Fibroblast of the aortic adventitia (primary cell): ENCODE measurements at regions not wholly inside any gene's neighbourhood (a gene's known extent, or its start where the extent isn't known, plus 50 kb on each side); places are given as distances from the start of the nearest gene placed in this dataset.

Source experiments
- DNase-seq: peaks from one replicate; pipeline ENCODE4 v3.0.0-alpha.2; 2010; ENCODE audit warnings: low read depth
- H3K4me3 ChIP-seq: 2 replicates; pipeline ENCODE4 v1.5.1; 2011; ENCODE audit warnings: low read depth, mild to moderate bottlenecking, control low read depth, low read length, moderate library complexity
- CTCF ChIP-seq: IDR thresholded peaks from 2 replicates; pipeline ENCODE4 v1.5.1; 2011; ENCODE audit warnings: mild to moderate bottlenecking, low read length, control low read depth, inconsistent platforms; ENCODE audit not compliant: insufficient read depth

- DNase-seq = no peak
- no peak overlapping the region for H3K4me3 ChIP-seq
- no peak for TF ChIP-seq CTCF
Observed at GRCh38 chr11:15805726-15806125, 550.6 kb downstream of the SOX6 start.

- DNase-seq = peak; percentile 40
- H3K4me3 ChIP-seq = no peak overlapping the region
- no peak for TF ChIP-seq CTCF
Observed at GRCh38 chr11:15806217-15806616, 550.1 kb downstream of the SOX6 start.

- TF ChIP-seq CTCF = no peak
- no peak for DNase-seq
- no peak overlapping the region for H3K4me3 ChIP-seq
Observed at GRCh38 chr11:15807827-15808226, 548.5 kb downstream of the SOX6 start.

- no peak for DNase-seq
- H3K4me3 ChIP-seq = no peak overlapping the region
- TF ChIP-seq CTCF = no peak
Observed at GRCh38 chr11:15810082-15810481, 546.3 kb downstream of the SOX6 start.

- H3K4me3 ChIP-seq = no peak overlapping the region
- no peak for DNase-seq
- no peak for TF ChIP-seq CTCF
Observed at GRCh38 chr11:15810525-15810924, 545.8 kb downstream of the SOX6 start.

- DNase-seq = peak; percentile 75
- TF ChIP-seq CTCF = no peak
- no peak overlapping the region for H3K4me3 ChIP-seq
Observed at GRCh38 chr11:15815246-15816195, 540.8 kb downstream of the SOX6 start.
